Mucosa of descending colon (tissue), 3 donors: ENCODE measurements at regions not wholly inside any gene's neighbourhood (a gene's known extent, or its start where the extent isn't known, plus 50 kb on each side); places are given as distances from the start of the nearest gene placed in this dataset.
A peak's percentile ranks its signal among the peaks of the same experiment; 100 is the strongest.

Experiments used
- ATAC-seq: fragments of 200-7000 bp; cut with Tn5 transposase; one replicate; pipeline ENCODE4 v1.9.1; 2020; ENCODE audit warnings: mild to moderate bottlenecking, moderate library complexity
- DNase-seq, 3 donors: peaks; one replicate each; pipeline ENCODE4 v3.0.0-alpha.2; 2020
- H3K36me3 ChIP-seq: fragments of 200-600 bp; one replicate; pipeline ENCODE4 v1.8.0; 2021; ENCODE audit warnings: low read depth, mild to moderate bottlenecking
- H3K4me1 ChIP-seq: fragments of 200-600 bp; one replicate; pipeline ENCODE4 v1.8.0; 2021; ENCODE audit warnings: low read depth, mild to moderate bottlenecking
- H3K4me3 ChIP-seq: fragments of 200-600 bp; one replicate; pipeline ENCODE4 v1.8.0; 2021; ENCODE audit warnings: mild to moderate bottlenecking
- H3K9me3 ChIP-seq: fragments of 200-600 bp; one replicate; pipeline ENCODE4 v1.8.0; 2021; ENCODE audit warnings: mild to moderate bottlenecking
- CTCF ChIP-seq: fragments of 200-600 bp; IDR thresholded peaks from one replicate; pipeline ENCODE4 v1.8.0; 2022; ENCODE audit warnings: antibody characterized with exemption, mild to moderate bottlenecking
- intact Hi-C, 2 donors: fragments of 100-400 bp; cut with DNase I in 1 of 2; cut with micrococcal nuclease in 1 of 2; formaldehyde crosslinking; loops; one replicate each; pipeline versions ENCODE4 v1.11.0 to v1.11.1; 2022; cut with DNase I, micrococcal nuclease
- donor health status: DM: no; HTN: no; CAD: no; lungs with moderate emphysema.
- donor health status: DM: no; HTN: no; CAD: no.
- donor health status: DM: no; HTN: yes; CAD: no.

- no peak for ATAC-seq
- H3K4me3 ChIP-seq: no peak overlapping the region
- intact Hi-C loops: no loop called here
These were observed 209.5 kb upstream of the HEY2 start for GRCh38 chr6:125539892-125540291.

DNA sequence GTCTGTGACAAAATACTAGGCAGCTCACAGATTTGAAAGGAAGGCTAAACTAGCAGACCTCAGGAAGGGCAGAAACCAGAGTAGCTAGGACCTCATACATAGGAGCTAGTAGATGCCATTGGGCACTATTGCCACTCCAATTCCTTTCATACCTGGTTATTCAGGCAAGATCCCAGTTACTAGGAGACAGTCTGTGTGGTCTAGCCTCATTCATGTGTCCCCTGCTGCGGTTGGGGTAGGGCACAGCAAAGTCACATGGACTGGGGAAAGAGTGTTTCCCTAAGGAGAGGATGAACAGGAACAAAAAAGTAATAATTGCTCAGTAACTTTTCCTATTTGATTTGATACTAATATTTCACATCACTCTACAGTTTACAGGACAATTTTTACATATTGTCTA is 204.6 kb upstream of the HEY2 start:
- ATAC-seq (no peak), DNase-seq (no peak)
- no peaks in the 10 kb centered on the region for H3K36me3 ChIP-seq

More at GRCh38 chr6:125539892-125540291, 209.5 kb upstream of the HEY2 start:
- no peak for DNase-seq
- Histone ChIP-seq H3K36me3 (no peaks in the 10 kb centered on the region), H3K4me1 (no peaks in the 10 kb centered on the region), H3K9me3 (no peaks in the 10 kb centered on the region)
- no peak for TF ChIP-seq CTCF

DNA sequence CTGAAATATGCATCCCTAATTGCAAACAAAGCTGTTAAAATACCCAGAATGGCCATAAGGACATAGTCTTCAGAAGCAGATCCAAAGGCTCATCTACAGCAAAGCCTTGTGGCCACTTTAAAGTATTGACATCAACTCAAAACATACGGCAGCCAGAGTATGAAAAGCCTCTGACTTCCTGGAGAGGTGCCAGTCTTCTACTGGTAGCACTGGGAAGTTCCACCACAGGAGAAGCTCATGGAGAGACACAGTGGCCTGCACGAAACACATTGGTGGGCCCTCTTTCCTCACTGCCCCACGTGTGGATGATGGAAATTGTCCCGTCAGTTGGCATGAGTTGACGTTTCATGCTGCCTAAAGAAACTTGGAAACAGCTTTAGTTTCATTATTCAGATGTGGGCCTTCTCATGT is 202.6 kb upstream of the HEY2 start:
- ATAC-seq (peak; percentile 19), DNase-seq (peak in 1 of 3 donors; percentile 19)
- H3K9me3 ChIP-seq: no peaks in the 10 kb centered on the region
- intact Hi-C loops: no loop called here
- H3K4me1 ChIP-seq: no peaks in the 10 kb centered on the region
- no peaks in the 10 kb centered on the region for H3K36me3 ChIP-seq
- H3K4me3 ChIP-seq: no peak overlapping the region
- TF ChIP-seq CTCF: no peak

More for the DNA sequence above, 204.6 kb upstream of the HEY2 start:
- intact Hi-C loops: no loop called here
- Histone ChIP-seq H3K4me3 (no peak overlapping the region), H3K4me1 (no peaks in the 10 kb centered on the region), H3K9me3 (no peaks in the 10 kb centered on the region)
- no peak for TF ChIP-seq CTCF

GRCh38 chr6:125547381-125547780 is 202.1 kb upstream of the HEY2 start:
- no peak for DNase-seq
- H3K4me3 ChIP-seq: no peak overlapping the region
- TF ChIP-seq CTCF: no peak
- H3K9me3 ChIP-seq: no peaks in the 10 kb centered on the region
- intact Hi-C loops: no loop called here
- H3K36me3 ChIP-seq: no peaks in the 10 kb centered on the region
- no peak for ATAC-seq
- H3K4me1 ChIP-seq: no peaks in the 10 kb centered on the region

GRCh38 chr6:125549202-125549884 is 200.1 kb upstream of the HEY2 start:
- intact Hi-C loops: no loop called here
- DNase-seq: no peak
- H3K9me3 ChIP-seq: no peaks in the 10 kb centered on the region
- H3K4me3 ChIP-seq: no peak overlapping the region
- no peaks in the 10 kb centered on the region for H3K36me3 ChIP-seq
- no peak for ATAC-seq
- H3K4me1 ChIP-seq: no peaks in the 10 kb centered on the region
- no peak for TF ChIP-seq CTCF

GRCh38 chr6:125550892-125551291 is 198.5 kb upstream of the HEY2 start:
- no peak for TF ChIP-seq CTCF

More at GRCh38 chr6:125550892-125551291, 198.5 kb upstream of the HEY2 start:
- no peaks in the 10 kb centered on the region for H3K36me3 ChIP-seq
- DNase-seq: no peak
- H3K4me3 ChIP-seq: no peak overlapping the region
- H3K4me1 ChIP-seq: no peaks in the 10 kb centered on the region
- intact Hi-C loops: no loop called here
- no peaks in the 10 kb centered on the region for H3K9me3 ChIP-seq
- no peak for ATAC-seq
